H1 (cell line): ENCODE measurements at regions not wholly inside any gene's neighbourhood (a gene's known extent, or its start where the extent isn't known, plus 50 kb on each side); places are given as distances from the start of the nearest gene placed in this dataset.

Source experiments
- HDAC2 ChIP-seq, 2 experiments: fragments of 300-600 bp in 1 of 2; sonication (generic) in 1 of 2; IDR thresholded peaks; 2 replicates each; pipeline ENCODE4 v1.6.1; 2011 to 2012; ENCODE audit warnings: low read depth in 2 of 2, low read length in 2 of 2, mild to moderate bottlenecking in 2 of 2, moderate library complexity in 2 of 2, borderline replicate concordance in 1 of 2, inconsistent platforms in 1 of 2
- TF ChIP-seq, protein P1 (sequence below): IDR thresholded peaks from 2 replicates; pipeline ENCODE4 v1.6.1; 2012; ENCODE audit warnings: inconsistent platforms

DNA sequence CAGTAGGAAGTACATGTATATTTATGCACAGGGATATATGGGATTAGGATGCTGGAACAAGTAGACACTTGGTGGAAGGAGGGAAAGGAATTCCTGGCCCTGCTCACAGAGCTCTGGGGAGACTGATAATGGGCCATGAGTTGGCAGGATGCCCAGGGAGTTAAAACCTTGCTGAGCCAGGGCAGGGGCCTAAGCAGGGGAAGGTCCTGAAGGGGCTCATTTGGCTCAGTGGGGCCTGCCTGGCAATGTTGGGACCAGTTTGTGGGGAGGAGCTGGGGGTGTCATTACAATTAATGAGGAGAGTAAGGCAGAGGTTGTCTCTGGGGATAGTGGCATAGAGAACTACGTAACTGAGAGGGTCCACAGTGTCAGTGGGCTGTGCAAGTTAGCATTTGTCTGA is 124.2 kb upstream of the ADPGK start (continued):
- no peak for TF ChIP-seq HDAC2 (IDR thresholded peaks at IDR 0.05; ENCODE audit: borderline replicate concordance in 1 of 2, low read depth in 2 of 2, low read length in 2 of 2)
- TF ChIP-seq, protein P1, sequence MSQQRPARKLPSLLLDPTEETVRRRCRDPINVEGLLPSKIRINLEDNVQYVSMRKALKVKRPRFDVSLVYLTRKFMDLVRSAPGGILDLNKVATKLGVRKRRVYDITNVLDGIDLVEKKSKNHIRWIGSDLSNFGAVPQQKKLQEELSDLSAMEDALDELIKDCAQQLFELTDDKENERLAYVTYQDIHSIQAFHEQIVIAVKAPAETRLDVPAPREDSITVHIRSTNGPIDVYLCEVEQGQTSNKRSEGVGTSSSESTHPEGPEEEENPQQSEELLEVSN = no peak
